Thyroid gland (tissue), 4 donors: ENCODE measurements at regions not wholly inside any gene's neighbourhood (a gene's known extent, or its start where the extent isn't known, plus 50 kb on each side); places are given as distances from the start of the nearest gene placed in this dataset.

Experiments used
- DNase-seq, 2 donors: peaks; one replicate each; pipeline ENCODE4 v3.0.0-alpha.2; 2019
- H3K27ac ChIP-seq, 3 donors: fragments of 200-600 bp; sonication (generic); 1 replicate in 2 of 3; 2 replicates in 1 of 3; pipeline ENCODE4 v1.5.1; 2016 to 2019; ENCODE audit warnings: mild to moderate bottlenecking in 1 of 3, moderate library complexity in 1 of 3
- H3K27me3 ChIP-seq: fragments of 200-600 bp; sonication (generic); one replicate; pipeline ENCODE4 v1.5.1; 2019
- H3K36me3 ChIP-seq, 2 donors: fragments of 200-600 bp; sonication (generic); one replicate each; pipeline ENCODE4 v1.5.1; 2016 to 2019
- H3K4me1 ChIP-seq, 2 donors: fragments of 200-600 bp; sonication (generic); one replicate each; pipeline ENCODE4 v1.5.1; 2017 to 2019
- H3K4me3 ChIP-seq, 3 donors: fragments of 200-600 bp; sonication (generic); replicated peaks in 1 of 3; 1 replicate in 2 of 3; 2 replicates in 1 of 3; pipeline ENCODE4 v1.5.1; 2016; ENCODE audit warnings: mild to moderate bottlenecking in 1 of 3
- H3K9me3 ChIP-seq: fragments of 200-600 bp; sonication (generic); one replicate; pipeline ENCODE4 v1.5.1; 2017
- CTCF ChIP-seq, 6 experiments: fragments of 200-600 bp in 3 of 6; fragments of 450-650 bp in 3 of 6; sonication (generic) in 3 of 6; IDR thresholded peaks; one replicate each; pipeline ENCODE4 v1.5.1; 2016 to 2019; ENCODE audit warnings: antibody characterized with exemption in 6 of 6, mild to moderate bottlenecking in 2 of 6, inconsistent platforms in 1 of 6, moderate library complexity in 1 of 6
- POLR2A ChIP-seq, 2 donors: fragments of 450-650 bp; IDR thresholded peaks; one replicate each; pipeline ENCODE4 v1.6.1; 2017; ENCODE audit warnings: antibody characterized with exemption in 2 of 2, mild to moderate bottlenecking in 2 of 2, moderate library complexity in 1 of 2
- WGBS, 2 donors: methylation state at CpG; one replicate each; pipeline ENCODE4 v1.1.5; 2017; 5-methylcytosine and 5-hydroxymethylcytosine counted together
- intact Hi-C: fragments of 100-400 bp; cut with DNase I; formaldehyde crosslinking; loops from one replicate; pipeline ENCODE4 v1.15.1; 2023

DNA sequence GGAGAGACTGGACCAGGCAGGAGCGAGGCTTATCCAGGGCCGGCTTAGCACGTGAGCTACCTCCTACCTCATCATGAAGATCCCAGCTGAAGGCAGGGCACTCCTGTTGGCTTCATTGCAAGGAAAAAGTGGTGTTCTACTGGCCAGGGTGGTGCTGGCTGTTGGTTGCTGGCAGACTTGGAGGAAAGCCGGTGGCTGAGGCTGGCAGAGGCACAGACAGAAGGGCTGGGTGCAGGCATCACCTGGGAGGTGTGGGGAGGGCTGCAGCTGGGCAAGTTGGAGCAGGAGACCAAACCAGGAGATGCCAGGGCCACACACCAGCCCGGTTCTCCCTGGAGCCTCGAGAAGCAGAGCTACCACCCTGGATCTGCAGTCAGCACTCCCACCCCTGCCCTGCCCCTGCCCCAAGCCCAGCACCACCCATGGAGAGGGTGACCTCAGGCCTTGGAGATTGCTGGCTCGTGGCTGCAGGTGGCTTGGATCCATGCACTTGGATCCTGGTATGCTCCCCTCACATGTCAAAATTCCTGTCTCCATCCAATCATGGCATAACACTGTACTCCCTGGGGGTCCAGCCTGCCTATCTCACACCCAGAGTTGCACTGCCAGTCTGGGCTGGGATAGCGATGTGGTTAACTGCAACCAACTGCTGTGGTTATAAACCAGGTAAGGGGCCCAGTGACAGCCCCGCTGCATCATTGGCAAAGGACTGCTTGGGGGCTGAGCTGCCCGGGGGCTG is 49.7 kb downstream of the GLI2 start:
- Histone ChIP-seq H3K27ac (no peak overlapping the region), H3K4me1 (peaks cover 0 to 5% of the 10 kb centered on the region in 2 donors), H3K4me3 (no peak overlapping the region), H3K27me3 (no peaks in the 10 kb centered on the region), H3K36me3 (no peaks in the 10 kb centered on the region), H3K9me3 (no peaks in the 10 kb centered on the region)
- WGBS, 2 donors: 87 to 94% methylated on average over 6 to 7 of the region's 10 CpGs
- TF ChIP-seq POLR2A (IDR thresholded peaks at IDR 0.05) (no peak), CTCF (IDR thresholded peaks at IDR 0.05) (no peak)
- DNase-seq: no peak
- intact Hi-C loops: no loop called here

- Histone ChIP-seq H3K27me3 (no peaks in the 10 kb centered on the region), H3K4me1 (peaks cover 0 to 5% of the 10 kb centered on the region in 2 donors), H3K4me3 (no peak overlapping the region), H3K27ac (no peak overlapping the region), H3K9me3 (no peaks in the 10 kb centered on the region), H3K36me3 (no peaks in the 10 kb centered on the region)
- TF ChIP-seq POLR2A (IDR thresholded peaks at IDR 0.05) (no peak), CTCF (IDR thresholded peaks at IDR 0.05) (no peak)
- WGBS, 2 donors: 82 to 86% methylated on average over 12 to 13 of the region's 13 CpGs
- DNase-seq: no peak
- intact Hi-C loops: no loop called here
Observed at GRCh38 chr2:120786038-120786960, 50.6 kb downstream of the GLI2 start.

GRCh38 chr2:120787111-120787821 is 51.6 kb downstream of the GLI2 start:
- no peak for DNase-seq
- Histone ChIP-seq H3K36me3 (no peaks in the 10 kb centered on the region), H3K9me3 (no peaks in the 10 kb centered on the region), H3K27ac (no peak overlapping the region), H3K4me1 (peaks cover 0 to 5% of the 10 kb centered on the region in 2 donors), H3K4me3 (no peak overlapping the region), H3K27me3 (no peaks in the 10 kb centered on the region)
- no peak for TF ChIP-seq POLR2A (IDR thresholded peaks at IDR 0.05)
- WGBS, 2 donors: 90 to 92% methylated on average over 12 to 15 of the region's 15 CpGs
- intact Hi-C loops: no loop called here

GRCh38 chr2:120787822-120788700 is 52.4 kb downstream of the GLI2 start:
- H3K27me3 ChIP-seq: no peaks in the 10 kb centered on the region
- H3K9me3 ChIP-seq: no peaks in the 10 kb centered on the region
- no peak overlapping the region for H3K27ac ChIP-seq
- no peak for DNase-seq
- 79 to 87% methylated on average over 10 of the region's 10 CpGs for WGBS, 2 donors
- no peaks in the 10 kb centered on the region for H3K36me3 ChIP-seq
- no peak for TF ChIP-seq POLR2A (IDR thresholded peaks at IDR 0.05)
- H3K4me1 ChIP-seq: peaks cover 0 to 4% of the 10 kb centered on the region in 2 donors
- no peak overlapping the region for H3K4me3 ChIP-seq
- intact Hi-C loops: no loop called here

GRCh38 chr2:120791243-120791961 is 55.7 kb downstream of the GLI2 start:
- Histone ChIP-seq H3K27me3 (no peaks in the 10 kb centered on the region), H3K27ac (no peak overlapping the region), H3K36me3 (no peaks in the 10 kb centered on the region), H3K9me3 (no peaks in the 10 kb centered on the region), H3K4me3 (no peak overlapping the region), H3K4me1 (no peaks in the 10 kb centered on the region)
- WGBS, 2 donors: 88 to 89% methylated on average over 14 of the region's 14 CpGs
- TF ChIP-seq POLR2A (IDR thresholded peaks at IDR 0.05) (no peak), CTCF (IDR thresholded peaks at IDR 0.05) (no peak)
- intact Hi-C loops: no loop called here
- no peak for DNase-seq
